ENCODE measurements at regions not wholly inside any gene's neighbourhood (a gene's known extent, or its start where the extent isn't known, plus 50 kb on each side); places are given as distances from the start of the nearest gene placed in this dataset.

DNA sequence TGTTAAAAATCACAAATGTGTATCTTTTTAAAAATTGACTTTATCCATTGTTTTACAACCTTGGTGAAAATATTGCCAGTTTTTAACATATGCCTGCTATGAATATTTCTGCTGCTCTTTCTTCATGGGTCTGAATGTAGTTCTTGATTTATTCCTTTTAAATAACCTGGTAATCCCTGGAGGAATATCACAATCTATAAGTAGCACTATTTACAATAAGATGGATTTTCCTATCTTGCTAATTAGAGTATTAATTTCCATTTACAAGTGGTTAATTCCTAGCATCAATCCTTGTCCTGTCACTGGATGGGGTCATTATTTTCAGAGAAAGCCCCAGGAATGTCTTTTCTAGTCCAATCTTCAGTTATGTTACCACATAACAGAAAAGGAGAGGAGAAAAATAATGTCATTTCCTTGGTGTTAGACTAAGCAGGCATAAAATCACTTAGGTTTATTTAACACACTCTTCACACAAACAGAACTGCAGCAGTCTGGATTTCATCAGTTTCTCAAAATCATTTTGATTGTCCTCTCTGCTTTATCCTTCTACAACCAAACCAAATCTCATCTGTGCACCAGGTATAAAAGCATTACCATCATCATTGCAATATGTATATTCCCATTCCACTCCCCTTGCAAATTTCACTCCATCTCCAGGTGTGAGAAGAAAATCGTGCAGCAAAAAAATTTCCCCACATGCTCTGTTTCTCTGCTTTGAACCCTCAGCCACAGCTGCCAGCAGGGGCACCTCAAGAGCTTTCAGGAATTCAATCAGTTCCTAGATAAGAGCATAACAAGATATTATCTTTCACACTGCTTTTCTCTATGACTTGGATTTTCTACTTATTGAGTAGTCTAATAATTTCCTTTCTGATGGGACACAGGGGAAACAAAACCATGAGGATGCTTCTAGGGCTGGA lies 204.1 kb downstream of the SEC61B start:
- peaks cover 27% of the 10 kb centered on the region in 2 donors for H3K27me3 Mint-ChIP-seq
- no peak for ATAC-seq (replicated peaks)
- H3K9me3 Mint-ChIP-seq, result no peaks in the 10 kb centered on the region
- H3K4me3 Mint-ChIP-seq, result no peak overlapping the region
- no peaks in the 10 kb centered on the region for H3K36me3 Mint-ChIP-seq (ENCODE audit: insufficient read depth)
- no peak overlapping the region for H3K27ac Mint-ChIP-seq
- no peaks in the 10 kb centered on the region for H3K4me1 Mint-ChIP-seq (ENCODE audit: low read depth in 2 of 2)
- DNase-seq, result no peak

DNA sequence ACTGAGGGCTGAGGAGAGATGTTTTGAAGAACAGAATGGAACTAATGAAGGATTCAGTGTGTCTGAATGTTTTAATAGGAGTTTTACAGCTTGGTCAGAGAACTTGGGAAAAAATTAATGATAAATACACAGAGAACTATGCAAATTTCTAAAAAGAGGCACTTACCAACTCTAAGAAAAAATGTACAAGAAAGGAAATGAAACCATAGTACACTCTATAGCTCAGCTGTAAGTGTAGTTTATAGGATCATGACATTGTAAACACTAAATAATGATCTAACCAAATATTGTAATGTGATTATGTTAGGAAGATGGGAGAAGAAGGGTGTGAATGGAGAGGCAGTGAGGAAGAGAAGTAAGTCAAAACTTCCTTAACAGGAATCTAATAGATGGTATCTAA lies 205.2 kb downstream of the SEC61B start:
- H3K4me1 Mint-ChIP-seq (ENCODE audit: low read depth in 2 of 2), result no peaks in the 10 kb centered on the region
- H3K9me3 Mint-ChIP-seq, result no peaks in the 10 kb centered on the region
- ATAC-seq (replicated peaks) (no peak), DNase-seq (no peak)
- no peaks in the 10 kb centered on the region for H3K36me3 Mint-ChIP-seq (ENCODE audit: insufficient read depth)
- no peak overlapping the region for H3K4me3 Mint-ChIP-seq
- no peak overlapping the region for H3K27ac Mint-ChIP-seq
- H3K27me3 Mint-ChIP-seq, result peaks cover 27% of the 10 kb centered on the region in 2 donors

DNA sequence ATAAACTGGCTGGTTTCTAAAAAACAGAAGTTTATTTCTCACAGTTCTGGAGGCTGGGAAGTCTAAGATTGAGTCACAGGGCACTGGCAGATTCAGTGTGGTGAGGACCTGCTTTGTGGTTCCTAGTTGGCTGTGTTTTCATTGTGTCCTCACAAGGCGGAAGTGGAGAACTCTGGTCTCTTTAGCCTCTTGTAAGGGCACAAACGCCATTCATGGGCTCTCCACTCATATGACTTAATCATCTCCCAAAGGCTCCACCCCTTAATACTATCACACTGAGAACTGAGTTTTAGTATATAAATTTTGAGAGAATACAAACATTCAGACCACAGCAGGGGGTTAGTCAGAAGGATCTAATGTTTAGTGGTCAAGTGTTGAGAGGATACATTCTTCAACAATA lies 208.2 kb downstream of the SEC61B start:
- Mint-ChIP-seq H3K4me1 (ENCODE audit: low read depth in 2 of 2) (peaks cover 4 to 12% of the 10 kb centered on the region in 2 donors), H3K36me3 (ENCODE audit: insufficient read depth) (no peaks in the 10 kb centered on the region), H3K27ac (no peak overlapping the region), H3K27me3 (peaks cover 11% of the 10 kb centered on the region in 2 donors), H3K4me3 (no peak overlapping the region), H3K9me3 (no peaks in the 10 kb centered on the region)
- DNase-seq (no peak), ATAC-seq (replicated peaks) (no peak)

DNA sequence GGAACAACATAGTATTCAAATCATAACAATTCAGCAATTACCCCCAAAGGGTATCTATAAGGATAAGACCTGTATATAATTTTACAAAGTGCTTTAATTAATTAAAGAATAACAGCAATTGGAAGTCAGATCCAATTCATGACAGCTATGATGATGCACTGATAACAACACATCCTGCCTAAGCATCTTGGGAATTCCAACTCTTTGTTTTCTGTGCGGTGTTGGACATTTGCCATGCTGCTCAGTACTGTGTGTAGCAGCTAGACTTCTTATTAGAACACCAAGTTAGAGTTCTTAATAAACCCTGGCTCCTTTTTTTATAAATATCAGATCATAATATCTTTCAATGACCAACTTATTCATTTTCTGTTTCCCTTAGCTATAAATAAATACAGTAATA lies 209.0 kb downstream of the SEC61B start:
- no peaks in the 10 kb centered on the region for H3K36me3 Mint-ChIP-seq (ENCODE audit: insufficient read depth)
- no peak for DNase-seq
- H3K4me3 Mint-ChIP-seq, result no peak overlapping the region
- ATAC-seq (replicated peaks), result no peak
- no peaks in the 10 kb centered on the region for H3K9me3 Mint-ChIP-seq
- peaks cover 4 to 12% of the 10 kb centered on the region in 2 donors for H3K4me1 Mint-ChIP-seq (ENCODE audit: low read depth in 2 of 2)
- no peak overlapping the region for H3K27ac Mint-ChIP-seq
- H3K27me3 Mint-ChIP-seq, result peaks cover 8% of the 10 kb centered on the region in 2 donors

DNA sequence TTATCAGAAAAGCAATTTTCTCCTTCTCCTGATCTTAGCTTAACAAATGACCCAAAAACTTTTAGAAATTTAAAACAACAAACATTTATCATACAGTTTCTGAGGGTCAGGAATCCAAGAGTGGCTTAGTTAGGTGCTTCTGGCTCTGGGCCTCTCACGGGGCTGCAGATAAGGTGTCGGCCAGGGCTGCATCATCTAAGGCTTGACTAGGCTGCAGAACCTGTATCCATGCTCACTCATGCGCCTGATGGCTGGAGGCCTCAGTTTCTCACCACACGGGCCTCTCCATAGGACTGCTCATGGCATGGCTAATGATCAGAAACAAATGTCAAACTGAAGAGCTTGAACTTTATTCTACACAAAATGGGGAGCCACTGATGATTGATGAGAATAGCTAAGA lies 210.0 kb downstream of the SEC61B start:
- Mint-ChIP-seq H3K36me3 (ENCODE audit: insufficient read depth) (no peaks in the 10 kb centered on the region), H3K9me3 (no peaks in the 10 kb centered on the region), H3K27ac (no peak overlapping the region), H3K4me3 (no peak overlapping the region), H3K27me3 (no peaks in the 10 kb centered on the region), H3K4me1 (ENCODE audit: low read depth in 2 of 2) (peaks cover 4 to 12% of the 10 kb centered on the region in 2 donors)
- DNase-seq, result no peak
- ATAC-seq (replicated peaks), result no peak

DNA sequence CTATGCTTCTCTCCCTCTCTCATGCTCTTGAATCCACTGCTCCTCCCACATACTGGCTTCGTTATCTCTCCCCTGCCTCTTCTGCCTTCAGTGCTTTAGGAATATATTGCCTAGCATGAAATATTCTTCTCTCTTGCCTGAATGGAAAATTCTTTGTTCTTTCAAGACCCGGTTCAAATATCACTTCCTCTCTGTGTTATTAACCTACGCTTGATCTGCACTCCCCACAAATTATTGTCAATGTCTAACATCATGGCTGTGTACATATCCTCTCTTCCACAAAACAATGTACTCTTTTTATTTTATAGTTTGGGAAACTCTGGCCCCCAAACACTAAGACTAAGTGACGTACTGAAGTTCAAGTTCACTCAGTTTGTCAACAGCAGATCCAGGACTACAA lies 211.0 kb downstream of the SEC61B start:
- no peak for ATAC-seq (replicated peaks)
- peaks cover 0 to 5% of the 10 kb centered on the region in 2 donors for H3K27me3 Mint-ChIP-seq
- H3K4me1 Mint-ChIP-seq (ENCODE audit: low read depth in 2 of 2), result peaks cover 4 to 12% of the 10 kb centered on the region in 2 donors
- DNase-seq, result no peak
- H3K27ac Mint-ChIP-seq, result peak overlapping the region; percentile 30 to 80
- H3K9me3 Mint-ChIP-seq, result no peaks in the 10 kb centered on the region
- H3K36me3 Mint-ChIP-seq (ENCODE audit: insufficient read depth), result no peaks in the 10 kb centered on the region
- H3K4me3 Mint-ChIP-seq, result no peak overlapping the region

DNA sequence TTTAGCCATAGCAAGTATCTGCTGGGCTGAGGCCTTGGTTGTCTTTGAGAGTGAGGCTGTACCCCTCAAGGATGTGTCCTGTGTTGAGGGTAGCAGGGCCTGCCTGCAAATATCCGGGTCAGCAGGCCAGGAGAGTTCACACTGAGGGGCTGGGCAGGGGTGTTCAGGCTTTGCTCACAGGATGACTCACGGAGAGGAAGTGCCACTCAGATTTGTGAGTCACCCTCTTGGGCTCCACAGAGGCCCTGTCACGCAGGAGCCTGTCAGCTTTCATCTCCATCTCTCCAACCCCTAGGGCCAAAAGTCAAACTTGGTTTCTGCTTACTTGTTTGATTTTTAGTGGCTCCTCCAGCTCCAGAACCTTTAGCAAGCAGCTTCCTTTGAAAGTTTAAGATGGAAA lies 211.5 kb downstream of the SEC61B start:
- peaks cover 0 to 10% of the 10 kb centered on the region in 2 donors for H3K27me3 Mint-ChIP-seq
- H3K36me3 Mint-ChIP-seq (ENCODE audit: insufficient read depth), result no peaks in the 10 kb centered on the region
- H3K9me3 Mint-ChIP-seq, result no peaks in the 10 kb centered on the region
- DNase-seq (peak; percentile 7 to 39 (median 28)), ATAC-seq (replicated peaks) (peak; percentile 96)
- H3K4me3 Mint-ChIP-seq, result no peak overlapping the region
- H3K27ac Mint-ChIP-seq, result peak overlapping the region; percentile 30 to 80
- H3K4me1 Mint-ChIP-seq (ENCODE audit: low read depth in 2 of 2), result peaks cover 4 to 12% of the 10 kb centered on the region in 2 donors

DNA sequence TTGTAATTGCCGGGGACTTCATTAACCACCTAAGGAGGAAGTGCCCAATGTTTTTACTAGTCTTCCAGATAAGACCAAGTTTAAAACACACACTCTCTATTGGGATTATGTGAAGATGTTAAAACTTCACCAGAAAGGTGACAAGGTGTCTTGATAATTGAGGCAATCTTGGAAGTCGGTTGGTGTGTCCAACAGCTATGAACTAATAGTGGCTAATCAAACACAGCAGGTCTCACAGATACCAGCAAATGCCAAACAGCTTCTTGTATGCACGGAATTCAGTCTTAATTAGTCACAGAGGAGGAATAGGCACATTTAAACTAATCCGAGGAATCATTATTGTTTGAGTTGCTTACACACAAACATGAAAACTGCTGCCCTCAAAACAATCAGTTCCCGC lies 214.5 kb downstream of the SEC61B start:
- Mint-ChIP-seq H3K9me3 (no peaks in the 10 kb centered on the region), H3K4me1 (ENCODE audit: low read depth in 2 of 2) (peaks cover 4 to 12% of the 10 kb centered on the region in 2 donors), H3K4me3 (no peak overlapping the region), H3K27me3 (peaks cover 0 to 14% of the 10 kb centered on the region in 2 donors), H3K36me3 (ENCODE audit: insufficient read depth) (no peaks in the 10 kb centered on the region), H3K27ac (no peak overlapping the region)
- ATAC-seq (replicated peaks) (no peak), DNase-seq (no peak)

DNA sequence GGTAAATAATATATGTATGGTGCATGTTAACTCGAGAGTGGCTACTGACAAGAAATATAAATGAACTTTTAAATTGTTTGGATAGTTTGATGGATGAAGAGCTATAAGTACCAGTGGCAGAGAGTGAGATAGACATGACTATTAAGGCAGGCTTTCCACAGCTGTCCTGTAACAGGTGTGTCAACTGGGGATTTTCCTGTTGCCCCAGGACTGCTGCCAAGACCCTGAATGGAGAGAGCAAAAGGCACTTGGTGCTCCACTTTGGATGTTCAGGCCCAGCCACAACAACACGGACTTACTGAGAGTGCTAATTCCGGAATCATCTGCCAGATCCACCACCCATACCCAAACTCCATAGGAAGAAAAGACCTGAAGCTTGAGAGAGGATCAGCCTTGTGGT lies 215.1 kb downstream of the SEC61B start:
- H3K27me3 Mint-ChIP-seq, result peaks cover 4 to 14% of the 10 kb centered on the region in 2 donors
- ATAC-seq (replicated peaks), result no peak
- DNase-seq, result no peak
- H3K9me3 Mint-ChIP-seq, result no peaks in the 10 kb centered on the region
- H3K36me3 Mint-ChIP-seq (ENCODE audit: insufficient read depth), result no peaks in the 10 kb centered on the region
- H3K27ac Mint-ChIP-seq, result no peak overlapping the region
- no peak overlapping the region for H3K4me3 Mint-ChIP-seq
- H3K4me1 Mint-ChIP-seq (ENCODE audit: low read depth in 2 of 2), result peaks cover 4 to 12% of the 10 kb centered on the region in 2 donors

DNA sequence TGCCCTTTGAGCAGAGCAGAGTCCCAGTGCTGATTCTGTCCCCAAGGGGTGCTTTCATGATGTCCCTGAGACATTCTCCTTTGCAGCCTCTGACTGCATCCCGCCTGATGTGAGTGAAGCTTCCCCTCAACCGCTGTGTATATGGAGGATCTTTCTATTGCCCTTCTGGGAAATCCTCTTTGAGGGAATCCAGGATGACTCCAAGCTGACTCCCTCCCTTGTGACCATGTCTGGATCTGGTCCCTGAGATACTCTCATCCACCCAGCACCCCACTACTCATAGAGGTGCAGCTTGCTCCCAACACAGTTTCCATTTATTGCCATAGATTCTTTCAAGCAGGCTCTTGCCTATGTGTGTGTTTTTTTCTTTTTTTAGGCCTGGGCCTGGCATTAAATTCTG lies 216.5 kb downstream of the SEC61B start:
- no peaks in the 10 kb centered on the region for H3K9me3 Mint-ChIP-seq
- ATAC-seq (replicated peaks) (no peak), DNase-seq (no peak)
- no peak overlapping the region for H3K27ac Mint-ChIP-seq
- H3K36me3 Mint-ChIP-seq (ENCODE audit: insufficient read depth), result no peaks in the 10 kb centered on the region
- peaks cover 4 to 7% of the 10 kb centered on the region in 2 donors for H3K4me1 Mint-ChIP-seq (ENCODE audit: low read depth in 2 of 2)
- H3K4me3 Mint-ChIP-seq, result no peak overlapping the region
- H3K27me3 Mint-ChIP-seq, result peaks cover 10 to 14% of the 10 kb centered on the region in 2 donors

DNA sequence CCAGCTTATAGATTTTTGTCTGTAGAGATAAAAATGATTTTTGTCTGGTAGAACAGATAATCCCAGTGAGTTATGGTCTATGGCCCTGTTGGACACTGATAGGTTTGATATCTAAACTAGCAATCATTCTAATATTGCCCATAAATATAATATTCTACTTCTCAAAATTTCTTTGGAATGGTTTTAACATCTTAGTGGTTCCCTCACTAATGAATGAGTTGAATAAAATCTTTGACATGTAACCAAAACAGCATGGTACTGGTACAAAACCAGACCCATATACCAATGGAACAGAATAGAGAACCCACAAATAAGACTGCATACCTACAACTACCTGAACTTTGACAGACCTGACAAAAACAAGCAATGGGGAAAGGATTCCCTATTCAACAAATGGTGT lies 219.7 kb downstream of the SEC61B start:
- no peak for ATAC-seq (replicated peaks)
- Mint-ChIP-seq H3K9me3 (no peaks in the 10 kb centered on the region), H3K36me3 (ENCODE audit: insufficient read depth) (no peaks in the 10 kb centered on the region), H3K27ac (no peak overlapping the region), H3K4me3 (no peak overlapping the region), H3K4me1 (ENCODE audit: low read depth in 2 of 2) (no peaks in the 10 kb centered on the region), H3K27me3 (peaks cover 18 to 40% of the 10 kb centered on the region in 2 donors)
- DNase-seq, result no peak

DNA sequence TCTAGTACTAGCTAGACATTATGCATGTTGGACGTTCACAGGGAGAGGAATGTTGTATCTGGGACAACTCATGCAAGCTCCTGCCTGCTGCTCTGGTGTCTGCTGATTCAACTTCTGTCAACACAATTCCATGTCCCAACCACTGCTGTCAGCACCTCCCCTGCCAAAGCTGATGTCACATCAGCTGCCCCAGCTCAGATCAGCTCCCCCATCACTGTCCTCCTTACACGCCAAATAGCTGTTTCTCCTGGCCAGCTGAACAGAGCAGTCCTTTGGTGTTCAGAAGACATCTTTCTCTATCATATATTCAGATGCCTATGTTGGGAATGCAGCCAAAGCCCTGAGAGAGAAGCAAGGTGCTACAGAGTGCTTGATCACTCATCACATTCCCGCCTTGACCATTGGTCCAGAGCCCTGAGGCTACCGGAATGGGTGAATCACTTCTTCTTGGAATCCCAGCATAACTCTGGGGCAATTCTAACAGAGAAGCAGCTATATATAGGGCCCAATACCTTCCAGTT lies 223.3 kb downstream of the SEC61B start:
- no peaks in the 10 kb centered on the region for H3K4me1 Mint-ChIP-seq (ENCODE audit: low read depth in 2 of 2)
- H3K9me3 Mint-ChIP-seq, result no peaks in the 10 kb centered on the region
- no peak for ATAC-seq (replicated peaks)
- DNase-seq, result no peak
- H3K27me3 Mint-ChIP-seq, result peaks cover 29 to 39% of the 10 kb centered on the region in 2 donors
- no peak overlapping the region for H3K27ac Mint-ChIP-seq
- H3K36me3 Mint-ChIP-seq (ENCODE audit: insufficient read depth), result no peaks in the 10 kb centered on the region
- H3K4me3 Mint-ChIP-seq, result no peak overlapping the region

DNA sequence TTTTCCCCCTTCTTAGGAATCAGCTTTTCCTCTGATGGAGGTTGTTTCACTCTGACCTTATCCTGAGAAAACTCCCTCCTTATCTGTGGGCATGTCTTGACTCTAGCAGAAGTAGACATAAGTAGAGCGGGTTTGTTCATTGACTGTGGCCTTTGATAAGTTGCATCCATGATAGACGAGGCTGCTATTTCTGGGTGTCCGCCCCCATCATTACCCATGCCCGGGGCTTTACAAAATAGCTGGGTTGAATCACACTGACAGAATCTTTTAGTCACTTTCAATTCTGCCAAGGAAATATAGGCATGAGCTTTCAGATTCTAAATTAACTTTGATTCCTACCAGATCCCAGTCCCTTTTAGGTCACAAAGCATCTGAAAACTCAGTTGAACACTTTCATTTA lies 223.8 kb downstream of the SEC61B start:
- Mint-ChIP-seq H3K36me3 (ENCODE audit: insufficient read depth) (no peaks in the 10 kb centered on the region), H3K4me1 (ENCODE audit: low read depth in 2 of 2) (no peaks in the 10 kb centered on the region), H3K9me3 (no peaks in the 10 kb centered on the region), H3K4me3 (no peak overlapping the region), H3K27ac (no peak overlapping the region), H3K27me3 (peaks cover 31 to 43% of the 10 kb centered on the region in 2 donors)
- DNase-seq (no peak), ATAC-seq (replicated peaks) (no peak)

DNA sequence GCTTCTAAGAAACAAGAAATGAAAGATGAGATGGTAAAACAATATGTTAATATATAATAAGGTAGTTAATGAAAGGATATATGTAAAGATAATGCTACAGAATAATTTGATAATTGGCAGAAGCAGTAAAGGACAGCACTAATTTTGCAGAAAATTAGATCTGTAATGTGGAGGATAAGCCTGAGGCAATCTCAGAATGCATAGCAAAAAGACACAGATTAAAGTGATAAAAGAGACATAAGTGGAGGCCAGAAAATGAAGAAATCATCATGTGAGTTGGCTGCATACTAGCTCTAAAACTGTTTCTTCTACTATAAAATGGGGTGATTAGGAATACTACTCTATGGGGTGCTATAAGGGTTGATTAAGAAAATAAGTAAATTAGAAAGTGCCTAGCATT lies 225.9 kb downstream of the SEC61B start:
- DNase-seq, result no peak
- no peak for ATAC-seq (replicated peaks)
- Mint-ChIP-seq H3K27me3 (peaks cover 27 to 49% of the 10 kb centered on the region in 2 donors), H3K9me3 (no peaks in the 10 kb centered on the region), H3K36me3 (ENCODE audit: insufficient read depth) (no peaks in the 10 kb centered on the region), H3K4me3 (no peak overlapping the region), H3K27ac (no peak overlapping the region), H3K4me1 (ENCODE audit: low read depth in 2 of 2) (no peaks in the 10 kb centered on the region)

Data from effector memory CD8-positive, alpha-beta T cell (primary cell).